Stromal cell of bone marrow (primary cell): ENCODE measurements at regions not wholly inside any gene's neighbourhood (a gene's known extent, or its start where the extent isn't known, plus 50 kb on each side); places are given as distances from the start of the nearest gene placed in this dataset.

Experiments
- DNase-seq: peaks from one replicate; pipeline ENCODE4 v3.0.0-alpha.2; 2012; ENCODE audit warnings: low read depth

DNA sequence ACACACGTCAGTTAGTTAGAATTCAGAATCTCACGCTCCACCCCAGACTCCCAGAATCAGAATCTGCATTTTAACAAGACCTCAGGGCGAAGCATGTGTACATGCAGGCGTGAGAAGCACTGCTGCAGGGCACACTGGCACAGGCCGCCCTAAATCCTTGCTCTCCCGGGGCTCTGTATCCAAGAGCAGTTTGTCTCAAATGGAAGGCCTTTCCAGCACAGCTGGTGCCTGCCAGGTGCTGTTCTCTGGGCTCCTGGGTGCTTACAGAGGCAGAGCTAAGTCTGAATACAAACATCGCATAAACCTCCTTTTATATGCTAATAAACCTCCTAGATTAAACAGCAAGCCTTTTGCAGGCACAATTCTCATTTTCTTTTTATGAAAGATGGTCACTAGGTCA lies 119.1 kb upstream of the CD93 start:
- DNase-seq, result no peak

DNA sequence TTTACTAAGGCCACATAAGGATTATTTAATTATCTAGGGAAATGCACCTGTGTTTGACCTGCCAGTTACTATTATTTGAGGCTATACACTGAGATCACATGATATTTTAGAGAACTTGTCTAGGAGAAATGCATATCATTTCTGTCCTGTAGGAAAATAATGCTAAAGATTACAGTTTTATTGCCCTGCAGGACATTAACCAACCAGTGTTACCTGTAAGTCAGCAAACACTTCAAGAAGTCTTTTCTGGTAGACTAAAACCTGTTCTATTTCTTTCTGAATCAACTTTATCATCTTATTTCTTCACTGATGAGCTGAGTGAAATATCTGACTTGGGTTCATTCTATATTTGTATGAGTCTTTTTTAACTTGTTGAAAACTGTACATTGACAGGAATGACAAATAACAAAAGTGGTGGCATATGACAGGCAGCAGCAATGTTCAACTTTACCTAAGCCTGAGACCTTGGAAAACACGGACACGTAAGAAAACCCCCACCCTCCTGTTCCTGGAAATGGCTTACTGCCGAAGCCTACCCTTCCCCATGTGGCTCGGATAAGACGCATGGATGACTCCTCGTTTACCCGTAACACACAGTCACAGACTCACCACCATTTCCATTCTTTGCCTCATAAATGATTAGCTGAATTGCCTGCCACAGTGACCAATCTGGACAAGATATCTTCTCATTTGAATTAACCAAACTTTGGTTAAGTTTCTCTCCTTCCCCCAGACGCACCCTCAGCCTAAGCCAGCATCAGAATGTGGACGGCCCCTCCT lies 118.0 kb upstream of the CD93 start:
- DNase-seq, result no peak

- no peak for DNase-seq
These were observed 117.2 kb upstream of the CD93 start for GRCh38 chr20:23203310-23203709.

DNA sequence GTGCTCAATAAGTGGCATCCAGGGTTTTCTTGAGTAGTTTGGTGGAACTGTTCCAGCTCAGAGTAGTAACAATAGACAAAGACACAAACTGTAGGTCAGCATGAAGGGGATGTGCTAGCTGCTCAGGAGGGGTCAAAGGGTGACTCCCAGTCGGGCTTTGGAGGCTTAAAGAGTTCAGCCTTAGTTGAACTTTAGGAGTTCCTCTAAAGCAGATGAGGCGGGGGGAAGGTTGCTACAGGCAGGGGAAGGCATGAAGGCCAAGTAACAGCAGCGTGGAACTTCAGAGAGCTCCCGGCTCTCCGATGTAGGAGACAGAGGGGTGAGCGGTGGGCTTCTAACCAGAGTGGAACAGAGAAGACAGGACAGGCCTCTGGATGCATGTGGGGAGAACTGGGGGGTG lies 115.5 kb upstream of the CD93 start:
- DNase-seq, result no peak

DNA sequence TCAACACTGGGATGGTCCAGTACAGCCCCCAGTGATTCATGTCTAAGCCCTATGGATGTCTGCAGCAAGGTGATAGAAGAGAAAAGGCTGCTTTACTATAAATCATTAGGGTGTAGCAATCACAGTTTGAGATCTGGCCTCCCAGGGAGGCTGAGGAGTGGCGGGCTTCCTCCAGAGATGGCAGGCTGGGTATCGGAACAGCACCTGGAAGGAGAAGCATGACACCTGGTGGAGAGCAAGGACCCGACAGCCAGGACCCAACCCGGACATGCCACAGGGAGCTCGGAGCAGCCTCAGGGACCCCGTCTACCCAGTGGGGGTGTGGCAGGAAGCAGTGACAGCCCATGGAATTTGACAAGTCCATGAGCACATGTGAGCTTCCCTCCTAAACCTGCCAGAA lies 114.8 kb upstream of the CD93 start:
- DNase-seq, result no peak

DNA sequence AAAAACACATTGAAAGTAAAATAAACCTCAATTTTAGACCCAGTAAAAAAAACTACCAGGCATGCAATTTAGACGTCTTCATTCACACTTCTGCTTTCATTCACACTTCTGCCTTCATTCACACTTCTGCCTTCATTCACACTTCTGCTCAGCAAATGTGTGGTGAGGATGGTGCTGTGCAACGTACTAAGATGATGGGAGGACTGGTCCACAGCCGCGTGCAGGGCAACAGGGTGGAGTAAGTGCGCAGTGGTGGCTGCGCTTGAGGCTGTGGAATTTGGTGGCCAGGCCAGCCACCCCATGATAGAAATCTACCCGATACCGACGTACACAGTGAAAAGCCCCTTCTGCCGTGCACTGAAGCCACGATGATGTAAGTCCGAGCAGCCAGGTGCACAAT lies 114.3 kb upstream of the CD93 start:
- no peak for DNase-seq

DNA sequence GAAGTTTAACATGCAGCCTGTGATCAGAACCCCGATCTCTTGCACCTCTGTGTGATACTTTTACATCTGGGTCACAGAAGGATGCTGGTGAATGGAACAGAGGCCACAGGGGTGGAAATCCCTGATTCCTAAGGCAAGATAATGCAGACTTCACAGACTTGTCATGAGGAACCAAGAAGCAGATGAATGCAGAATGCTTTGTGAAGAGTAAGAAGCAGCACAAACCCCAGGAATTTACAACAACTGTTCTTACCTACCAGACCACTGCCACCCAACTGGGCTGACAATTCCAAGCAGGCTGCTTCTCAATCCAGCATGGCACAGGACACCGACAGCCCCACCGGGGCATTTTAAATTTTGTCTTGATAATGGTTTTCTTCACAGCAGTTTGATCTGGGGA lies 113.2 kb upstream of the CD93 start:
- no peak for DNase-seq

DNA sequence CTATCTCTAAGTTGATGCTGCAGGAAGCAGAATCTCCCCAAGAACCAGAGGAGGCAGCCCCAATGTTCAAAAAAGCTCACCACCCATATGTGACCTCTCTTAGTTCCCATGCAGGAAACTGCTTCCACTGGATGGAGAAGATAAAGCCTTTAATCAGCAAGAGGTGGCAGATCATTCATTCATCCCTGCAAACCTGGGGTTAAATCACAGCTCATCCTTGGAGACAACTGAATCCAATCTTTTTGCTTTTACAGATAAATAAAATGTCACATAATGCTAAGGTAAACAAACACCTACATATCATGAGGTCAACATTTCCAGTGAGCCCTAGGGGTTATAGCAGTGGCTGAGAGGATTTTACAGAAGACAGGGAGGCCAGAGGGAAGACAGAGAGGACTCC lies 112.7 kb upstream of the CD93 start:
- DNase-seq, result no peak

GRCh38 chr20:23197836-23198235 lies 111.7 kb upstream of the CD93 start:
- no peak for DNase-seq

GRCh38 chr20:23195636-23196035 lies 109.5 kb upstream of the CD93 start:
- DNase-seq, result no peak

DNA sequence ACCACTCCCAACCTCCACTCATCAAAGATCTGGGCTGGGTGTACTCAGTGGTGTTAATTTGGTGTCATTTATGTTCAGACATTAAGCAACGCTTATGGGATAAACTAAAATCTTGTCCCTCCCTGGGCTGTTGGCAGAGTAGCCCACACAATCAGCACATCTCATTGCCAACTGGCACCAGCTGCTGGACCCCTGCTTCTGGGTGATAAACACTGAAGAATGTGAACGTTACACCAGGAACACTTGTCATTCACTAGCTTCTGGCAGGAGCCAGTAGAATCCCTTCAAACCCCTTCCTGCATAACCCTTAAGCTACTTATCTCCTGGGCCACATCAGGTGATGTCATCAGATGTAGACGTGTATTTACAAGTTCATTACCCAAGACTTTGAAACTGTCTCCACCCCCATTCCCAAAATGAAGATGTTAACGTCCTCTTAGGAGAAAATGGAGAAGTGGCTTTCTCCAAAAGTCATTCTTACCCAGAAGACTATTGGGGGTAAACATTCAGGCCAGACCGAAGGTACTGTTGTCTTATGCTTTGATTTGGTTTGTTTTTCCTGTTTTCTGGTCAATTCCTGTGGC lies 107.8 kb upstream of the CD93 start:
- no peak for DNase-seq

GRCh38 chr20:23192469-23192868 lies 106.3 kb upstream of the CD93 start:
- DNase-seq, result no peak

DNA sequence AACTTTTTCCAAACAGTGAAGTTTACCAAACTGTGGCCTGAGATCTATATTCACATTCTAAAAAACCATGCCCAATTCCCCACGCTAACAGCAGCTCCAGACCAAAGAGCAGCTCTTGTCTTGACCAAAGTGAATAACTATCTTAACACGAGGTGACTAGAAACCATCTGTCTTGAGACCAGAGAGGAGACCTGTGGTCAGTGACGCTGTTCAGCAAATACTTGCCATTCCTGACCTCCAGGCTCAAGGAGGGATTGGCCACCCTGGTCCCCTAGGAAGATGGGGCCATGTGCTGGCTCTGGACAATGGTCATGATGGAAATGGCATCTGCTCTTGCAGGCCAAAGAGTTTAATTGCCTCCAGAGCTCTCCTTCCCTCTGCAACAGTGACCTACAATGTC lies 104.4 kb upstream of the CD93 start:
- DNase-seq, result no peak

GRCh38 chr20:23189854-23190253 lies 103.7 kb upstream of the CD93 start:
- no peak for DNase-seq

- DNase-seq, result no peak
These were observed 103.2 kb upstream of the CD93 start for GRCh38 chr20:23189341-23189740.

GRCh38 chr20:23188377-23189169 lies 102.4 kb upstream of the CD93 start:
- no peak for DNase-seq

GRCh38 chr20:23187751-23188150 lies 101.6 kb upstream of the CD93 start:
- no peak for DNase-seq

DNA sequence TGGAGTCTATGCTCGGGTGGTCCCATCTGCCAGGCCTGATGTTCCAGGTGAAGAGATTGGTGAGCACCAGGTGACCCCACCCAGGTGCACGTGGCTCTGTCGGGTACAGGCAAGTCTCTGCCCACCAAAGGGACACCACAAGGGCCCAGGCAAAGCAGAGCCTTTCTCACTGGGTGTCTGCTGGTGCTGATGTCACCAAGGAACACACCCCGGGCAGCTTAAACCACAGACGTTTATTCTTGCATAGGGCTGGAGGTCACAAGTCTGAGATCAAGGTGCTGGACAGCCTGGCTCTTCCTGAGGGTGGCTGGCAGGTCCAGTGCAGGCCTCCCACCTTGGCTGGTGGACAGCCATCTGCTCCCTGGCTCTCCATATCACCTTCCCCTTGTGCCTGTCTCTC lies 100.7 kb upstream of the CD93 start:
- DNase-seq, result no peak

GRCh38 chr20:23180451-23180921 lies 94.4 kb upstream of the CD93 start:
- DNase-seq, result no peak

DNA sequence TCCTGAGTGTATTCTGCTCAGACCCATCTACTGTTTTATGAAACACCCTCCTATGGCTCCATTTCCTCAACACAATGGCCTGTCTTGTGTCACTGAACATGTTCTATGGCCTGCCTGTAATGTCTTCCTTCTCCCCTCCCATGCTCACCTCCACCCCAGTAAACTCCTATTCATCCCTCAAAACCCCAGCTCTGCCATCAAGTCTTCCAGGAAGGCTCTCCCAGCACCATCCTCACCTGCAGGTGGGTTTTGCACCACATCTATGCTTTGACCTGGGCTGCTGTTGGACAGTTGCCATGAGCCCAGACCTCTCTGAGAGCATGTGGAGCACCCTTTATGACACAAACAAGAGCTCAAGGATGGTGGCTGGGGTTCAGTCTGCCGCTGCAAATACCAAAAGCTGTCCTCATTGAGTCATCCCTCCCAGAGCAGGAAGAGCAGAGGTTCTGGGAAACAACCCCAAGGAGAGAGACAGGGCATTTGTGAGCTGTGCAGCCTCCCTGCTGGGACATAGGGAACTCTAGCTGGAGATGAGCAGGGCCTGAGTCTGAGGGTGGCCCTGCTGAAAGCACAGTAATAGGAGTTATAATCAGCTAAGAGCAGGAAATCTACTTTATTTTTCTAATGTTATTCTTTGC lies 93.8 kb upstream of the CD93 start:
- no peak for DNase-seq

DNA sequence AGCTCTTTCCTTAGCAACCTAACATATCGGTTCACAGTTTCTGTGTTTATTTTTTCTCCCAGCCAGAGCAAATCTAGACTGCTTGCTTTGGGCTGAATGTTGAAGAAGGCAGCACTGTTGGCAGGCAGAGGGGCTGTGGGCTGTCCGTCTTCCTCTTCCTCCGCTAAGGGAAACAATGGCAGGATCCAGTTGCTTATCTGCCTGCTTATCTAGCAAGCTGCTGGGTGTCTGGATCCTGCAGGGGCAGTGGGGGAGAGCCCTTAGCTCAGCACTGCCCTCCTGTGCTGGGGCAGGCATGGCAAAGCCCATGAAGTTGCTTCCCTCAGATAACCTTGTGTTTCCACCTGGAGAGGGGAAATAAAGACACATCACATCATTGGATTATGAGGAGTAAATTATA lies 92.7 kb upstream of the CD93 start:
- no peak for DNase-seq

DNA sequence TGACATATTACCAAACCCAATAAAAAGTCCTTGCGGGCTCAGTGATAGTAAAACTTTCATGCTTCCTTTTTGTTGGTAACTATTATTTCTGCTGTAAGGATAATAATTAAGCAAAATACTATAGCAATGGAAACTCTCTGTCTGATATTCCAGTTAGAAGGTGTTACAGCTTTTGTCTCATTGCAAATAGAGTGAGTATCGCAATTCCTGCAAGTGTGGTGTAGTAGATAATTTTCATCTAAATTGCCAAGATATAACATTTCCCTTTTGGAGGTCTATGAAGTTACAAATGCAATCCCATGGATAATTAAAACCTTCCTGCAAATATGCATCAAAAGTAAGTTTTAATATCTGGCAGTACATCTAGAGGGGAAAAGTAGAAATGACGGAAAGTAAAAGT lies 88.7 kb upstream of the CD93 start:
- no peak for DNase-seq

GRCh38 chr20:23167431-23167830 lies 81.3 kb upstream of the CD93 start:
- DNase-seq, result no peak
